Osteocyte (in vitro differentiated cells): ENCODE measurements at regions not wholly inside any gene's neighbourhood (a gene's known extent, or its start where the extent isn't known, plus 50 kb on each side); places are given as distances from the start of the nearest gene placed in this dataset.

Experiments
- DNase-seq: peaks from one replicate; pipeline ENCODE4 v3.0.0; 2021; ENCODE audit warnings: mixed read lengths; ENCODE audit not compliant: unreplicated experiment; ENCODE audit errors: extremely low spot score
- H3K27ac Mint-ChIP-seq: one replicate; pipeline ENCODE4 v1.8.0; 2021; ENCODE audit warnings: mild to moderate bottlenecking, mixed read lengths; ENCODE audit not compliant: unreplicated experiment
- H3K27me3 Mint-ChIP-seq: one replicate; pipeline ENCODE4 v1.8.0; 2021; ENCODE audit warnings: mixed read lengths; ENCODE audit not compliant: unreplicated experiment
- H3K36me3 Mint-ChIP-seq: one replicate; pipeline ENCODE4 v1.8.0; 2021; ENCODE audit warnings: mixed read lengths; ENCODE audit not compliant: unreplicated experiment
- H3K4me1 Mint-ChIP-seq: one replicate; pipeline ENCODE4 v1.8.0; 2021; ENCODE audit warnings: mixed read lengths; ENCODE audit not compliant: unreplicated experiment
- H3K4me3 Mint-ChIP-seq: one replicate; pipeline ENCODE4 v1.8.0; 2021; ENCODE audit warnings: mild to moderate bottlenecking, moderate library complexity, mixed read lengths; ENCODE audit not compliant: unreplicated experiment
- H3K9me3 Mint-ChIP-seq: one replicate; pipeline ENCODE4 v1.8.0; 2021; ENCODE audit warnings: mixed read lengths; ENCODE audit not compliant: unreplicated experiment
- CTCF ChIP-seq: fragments of 200-600 bp; sonication (generic); IDR thresholded peaks from 2 replicates; pipeline ENCODE4 v1.5.0; 2021; ENCODE audit warnings: antibody characterized with exemption, mild to moderate bottlenecking, moderate library complexity

GRCh38 chr13:106635616-106636015, 67.7 kb upstream of the ARGLU1 start:
- Mint-ChIP-seq H3K36me3 (no peaks in the 10 kb centered on the region), H3K27ac (no peak overlapping the region), H3K27me3 (no peaks in the 10 kb centered on the region), H3K4me1 (peaks cover 3% of the 10 kb centered on the region), H3K9me3 (no peaks in the 10 kb centered on the region), H3K4me3 (no peak overlapping the region)
- TF ChIP-seq CTCF = no peak
- no peak for DNase-seq

GRCh38 chr13:106633321-106633720, 65.4 kb upstream of the ARGLU1 start:
- peaks cover 4% of the 10 kb centered on the region for H3K27me3 Mint-ChIP-seq
- no peaks in the 10 kb centered on the region for H3K36me3 Mint-ChIP-seq
- peaks cover 3% of the 10 kb centered on the region for H3K4me1 Mint-ChIP-seq

GRCh38 chr13:106630650-106631049, 62.7 kb upstream of the ARGLU1 start:
- DNase-seq = no peak
- no peak overlapping the region for H3K4me3 Mint-ChIP-seq
- H3K4me1 Mint-ChIP-seq = peaks cover 3% of the 10 kb centered on the region
- peaks cover 7% of the 10 kb centered on the region for H3K27me3 Mint-ChIP-seq
- H3K36me3 Mint-ChIP-seq = no peaks in the 10 kb centered on the region
- no peak for TF ChIP-seq CTCF
- no peaks in the 10 kb centered on the region for H3K9me3 Mint-ChIP-seq
- no peak overlapping the region for H3K27ac Mint-ChIP-seq

More at GRCh38 chr13:106633321-106633720, 65.4 kb upstream of the ARGLU1 start:
- no peak for DNase-seq
- no peak for TF ChIP-seq CTCF
- Mint-ChIP-seq H3K9me3 (no peaks in the 10 kb centered on the region), H3K4me3 (no peak overlapping the region), H3K27ac (no peak overlapping the region)

- Mint-ChIP-seq H3K27me3 (peaks cover 7% of the 10 kb centered on the region), H3K4me1 (peaks cover 3% of the 10 kb centered on the region), H3K4me3 (no peak overlapping the region)
These were observed 62.2 kb upstream of the ARGLU1 start for GRCh38 chr13:106630162-106630561.

More at GRCh38 chr13:106630162-106630561, 62.2 kb upstream of the ARGLU1 start:
- H3K36me3 Mint-ChIP-seq = no peaks in the 10 kb centered on the region
- no peak overlapping the region for H3K27ac Mint-ChIP-seq
- H3K9me3 Mint-ChIP-seq = no peaks in the 10 kb centered on the region
- no peak for TF ChIP-seq CTCF
- DNase-seq = no peak
